Stomach (tissue), 8 donors: ENCODE measurements at regions not wholly inside any gene's neighbourhood (a gene's known extent, or its start where the extent isn't known, plus 50 kb on each side); places are given as distances from the start of the nearest gene placed in this dataset.
A peak's percentile ranks its signal among the peaks of the same experiment; 100 is the strongest.

ENCODE experiments used
- DNase-seq, 2 donors: peaks; one replicate each; pipeline versions ENCODE4 v3.0.0 to v3.0.0-alpha.2; 2013 to 2019
- H3K27ac ChIP-seq, 5 donors: fragments of 200-600 bp in 4 of 5; sonication (generic) in 4 of 5; one replicate each; pipeline ENCODE4 v1.5.1; 2013 to 2019; ENCODE audit warnings: mild to moderate bottlenecking in 1 of 5, moderate library complexity in 1 of 5
- H3K27me3 ChIP-seq, 3 donors: fragments of 200-600 bp; sonication (generic); one replicate each; pipeline ENCODE4 v1.5.1; 2017 to 2019; ENCODE audit warnings: mixed run types in 1 of 3
- H3K36me3 ChIP-seq, 4 donors: fragments of 200-600 bp; sonication (generic); 1 replicate in 3 of 4; 2 replicates in 1 of 4; pipeline ENCODE4 v1.5.1; 2016 to 2019
- H3K4me1 ChIP-seq, 4 donors: fragments of 200-600 bp; sonication (generic); one replicate each; pipeline ENCODE4 v1.5.1; 2016 to 2019
- H3K4me3 ChIP-seq, 4 donors: fragments of 200-600 bp; sonication (generic) in 3 of 4; one replicate each; pipeline ENCODE4 v1.5.1; 2016 to 2019; ENCODE audit warnings: mild to moderate bottlenecking in 1 of 4
- H3K9me3 ChIP-seq, 4 donors: fragments of 200-600 bp; sonication (generic); one replicate each; pipeline ENCODE4 v1.5.1; 2016 to 2019
- CTCF ChIP-seq, 7 experiments: fragments of 450-650 bp in 4 of 7; fragments of 200-600 bp in 3 of 7; sonication (generic) in 3 of 7; IDR thresholded peaks; one replicate each; pipeline ENCODE4 v1.5.1; 2016 to 2019; ENCODE audit warnings: antibody characterized with exemption in 7 of 7, control low read depth in 2 of 7, mild to moderate bottlenecking in 1 of 7
- EP300 ChIP-seq: sonication (generic); formaldehyde crosslinking; IDR thresholded peaks from one replicate; pipeline ENCODE4 v1.6.1; 2017; ENCODE audit warnings: antibody characterized with exemption
- POLR2A ChIP-seq, 4 donors: fragments of 450-650 bp; IDR thresholded peaks; one replicate each; pipeline ENCODE4 v1.6.1; 2016; ENCODE audit warnings: antibody characterized with exemption in 4 of 4, control low read depth in 2 of 4, mild to moderate bottlenecking in 1 of 4, moderate library complexity in 1 of 4
- POLR2AphosphoS5 ChIP-seq, 3 donors: sonication (generic); formaldehyde crosslinking; IDR thresholded peaks; one replicate each; pipeline ENCODE4 v1.6.1; 2016; ENCODE audit warnings: antibody characterized with exemption in 3 of 3
- WGBS, 5 donors: extraction: QIAGEN DNeasy Blood & Tissue Kit in 3 of 5; methylation state at CpG; one replicate each; pipeline versions ENCODE4 v1.1.5 to v1.1.7; 2013 to 2018; 5-methylcytosine and 5-hydroxymethylcytosine counted together
- intact Hi-C: fragments of 100-400 bp; cut with DNase I; formaldehyde crosslinking; loops from one replicate; pipeline ENCODE4 v1.15.1; 2023; ENCODE audit warnings: low total_unique reads
- donor health status: healthy with polysubstance abuse.
- donor health status: Bipolar disorder and iron deficiency.
- donor health status: healthy.

GRCh38 chr11:70815485-70815832, 417.1 kb downstream of the CTTN start:
- Histone ChIP-seq H3K4me1 (peaks cover 0 to 6% (median 0%) of the 10 kb centered on the region in 4 donors), H3K9me3 (no peaks in the 10 kb centered on the region), H3K27ac (no peak overlapping the region), H3K4me3 (no peak overlapping the region), H3K36me3 (peaks cover 0 to 6% (median 5%) of the 10 kb centered on the region in 4 donors), H3K27me3 (no peaks in the 10 kb centered on the region)
- 77 to 88% (median 79%) methylated on average over 3 to 7 of the region's 7 CpGs for WGBS, 5 donors
- TF ChIP-seq POLR2A (IDR thresholded peaks at IDR 0.05) (no peak), CTCF (IDR thresholded peaks at IDR 0.05) (no peak), EP300 (no peak), POLR2AphosphoS5 (IDR thresholded peaks at IDR 0.05) (no peak)
- DNase-seq, result no peak
- intact Hi-C loops, result no loop called here

GRCh38 chr11:70816156-70816678, 417.9 kb downstream of the CTTN start:
- Histone ChIP-seq H3K4me3 (no peak overlapping the region), H3K9me3 (no peaks in the 10 kb centered on the region), H3K27me3 (peaks cover 0 to 3% (median 0%) of the 10 kb centered on the region in 3 donors), H3K27ac (no peak overlapping the region), H3K36me3 (peaks cover 0 to 8% (median 5%) of the 10 kb centered on the region in 4 donors), H3K4me1 (peaks cover 0 to 6% (median 0%) of the 10 kb centered on the region in 4 donors)
- intact Hi-C loops, result no loop called here
- WGBS, 5 donors, result 68 to 76% (median 70%) methylated on average over 10 of the region's 10 CpGs
- DNase-seq, result no peak
- no peak for TF ChIP-seq POLR2A (IDR thresholded peaks at IDR 0.05)
- no peak for TF ChIP-seq CTCF (IDR thresholded peaks at IDR 0.05)
- TF ChIP-seq POLR2AphosphoS5 (IDR thresholded peaks at IDR 0.05), result no peak

- WGBS, 5 donors, result 74 to 81% (median 78%) methylated on average over 8 to 9 of the region's 9 CpGs
- Histone ChIP-seq H3K9me3 (no peaks in the 10 kb centered on the region), H3K4me1 (peaks cover 0 to 6% (median 0%) of the 10 kb centered on the region in 4 donors), H3K4me3 (no peak overlapping the region), H3K27ac (no peak overlapping the region), H3K36me3 (peaks cover 0 to 8% (median 5%) of the 10 kb centered on the region in 4 donors), H3K27me3 (peaks cover 0 to 16% (median 0%) of the 10 kb centered on the region in 3 donors)
- intact Hi-C loops, result no loop called here
- TF ChIP-seq POLR2A (IDR thresholded peaks at IDR 0.05) (no peak), EP300 (no peak), POLR2AphosphoS5 (IDR thresholded peaks at IDR 0.05) (no peak), CTCF (IDR thresholded peaks at IDR 0.05) (no peak)
- peak in 1 of 2 donors; percentile 18 for DNase-seq
Observed at GRCh38 chr11:70818351-70818750, 420.0 kb downstream of the CTTN start.

- no peak overlapping the region for H3K27ac ChIP-seq
- no peak for DNase-seq
- peaks cover 0 to 22% (median 0%) of the 10 kb centered on the region in 3 donors for H3K27me3 ChIP-seq
- peaks cover 0 to 8% (median 5%) of the 10 kb centered on the region in 4 donors for H3K36me3 ChIP-seq
- H3K9me3 ChIP-seq, result no peaks in the 10 kb centered on the region
- no peak for TF ChIP-seq CTCF (IDR thresholded peaks at IDR 0.05)
- no peak overlapping the region for H3K4me3 ChIP-seq
- WGBS, 5 donors, result 57 to 81% (median 73%) methylated on average over 14 to 15 of the region's 15 CpGs
- intact Hi-C loops, result no loop called here
- H3K4me1 ChIP-seq, result peaks cover 0 to 6% (median 0%) of the 10 kb centered on the region in 4 donors
Observed at GRCh38 chr11:70819022-70819421, 420.7 kb downstream of the CTTN start.
